VCaP (cell line): ENCODE measurements at regions not wholly inside any gene's neighbourhood (a gene's known extent, or its start where the extent isn't known, plus 50 kb on each side); places are given as distances from the start of the nearest gene placed in this dataset.

ENCODE experiments used
- H3K27ac ChIP-seq: fragments of 450-650 bp; 2 replicates; pipeline ENCODE4 v1.5.1; 2017
- TF ChIP-seq, protein P1 (sequence below): fragments of 450-650 bp; conservative IDR thresholded peaks from 2 replicates; pipeline ENCODE4 v1.5.1; 2017; ENCODE audit warnings: mild to moderate bottlenecking, moderate library complexity

DNA sequence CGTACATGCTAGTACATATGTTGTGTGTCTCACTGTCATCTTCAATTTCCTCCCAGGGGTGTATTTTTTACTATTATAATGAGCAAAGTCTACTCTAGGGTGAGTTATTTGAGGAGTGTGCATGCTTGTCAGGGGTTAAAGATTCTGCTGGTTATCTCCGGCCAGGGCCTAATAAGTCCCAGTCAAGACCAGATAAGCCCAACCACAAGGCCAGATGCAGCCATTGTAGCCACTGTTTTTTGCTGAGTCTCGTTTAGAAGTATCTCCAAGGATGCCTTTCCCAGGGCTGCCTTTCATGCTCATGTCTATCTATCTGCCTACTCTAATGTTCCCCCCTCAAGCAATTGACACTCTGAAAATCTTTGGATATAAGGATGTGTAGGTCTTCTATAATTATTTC, 300.5 kb downstream of the IPO8 start:
- H3K27ac ChIP-seq: no peak overlapping the region
- TF ChIP-seq, protein P1, sequence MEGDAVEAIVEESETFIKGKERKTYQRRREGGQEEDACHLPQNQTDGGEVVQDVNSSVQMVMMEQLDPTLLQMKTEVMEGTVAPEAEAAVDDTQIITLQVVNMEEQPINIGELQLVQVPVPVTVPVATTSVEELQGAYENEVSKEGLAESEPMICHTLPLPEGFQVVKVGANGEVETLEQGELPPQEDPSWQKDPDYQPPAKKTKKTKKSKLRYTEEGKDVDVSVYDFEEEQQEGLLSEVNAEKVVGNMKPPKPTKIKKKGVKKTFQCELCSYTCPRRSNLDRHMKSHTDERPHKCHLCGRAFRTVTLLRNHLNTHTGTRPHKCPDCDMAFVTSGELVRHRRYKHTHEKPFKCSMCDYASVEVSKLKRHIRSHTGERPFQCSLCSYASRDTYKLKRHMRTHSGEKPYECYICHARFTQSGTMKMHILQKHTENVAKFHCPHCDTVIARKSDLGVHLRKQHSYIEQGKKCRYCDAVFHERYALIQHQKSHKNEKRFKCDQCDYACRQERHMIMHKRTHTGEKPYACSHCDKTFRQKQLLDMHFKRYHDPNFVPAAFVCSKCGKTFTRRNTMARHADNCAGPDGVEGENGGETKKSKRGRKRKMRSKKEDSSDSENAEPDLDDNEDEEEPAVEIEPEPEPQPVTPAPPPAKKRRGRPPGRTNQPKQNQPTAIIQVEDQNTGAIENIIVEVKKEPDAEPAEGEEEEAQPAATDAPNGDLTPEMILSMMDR: no peak

DNA sequence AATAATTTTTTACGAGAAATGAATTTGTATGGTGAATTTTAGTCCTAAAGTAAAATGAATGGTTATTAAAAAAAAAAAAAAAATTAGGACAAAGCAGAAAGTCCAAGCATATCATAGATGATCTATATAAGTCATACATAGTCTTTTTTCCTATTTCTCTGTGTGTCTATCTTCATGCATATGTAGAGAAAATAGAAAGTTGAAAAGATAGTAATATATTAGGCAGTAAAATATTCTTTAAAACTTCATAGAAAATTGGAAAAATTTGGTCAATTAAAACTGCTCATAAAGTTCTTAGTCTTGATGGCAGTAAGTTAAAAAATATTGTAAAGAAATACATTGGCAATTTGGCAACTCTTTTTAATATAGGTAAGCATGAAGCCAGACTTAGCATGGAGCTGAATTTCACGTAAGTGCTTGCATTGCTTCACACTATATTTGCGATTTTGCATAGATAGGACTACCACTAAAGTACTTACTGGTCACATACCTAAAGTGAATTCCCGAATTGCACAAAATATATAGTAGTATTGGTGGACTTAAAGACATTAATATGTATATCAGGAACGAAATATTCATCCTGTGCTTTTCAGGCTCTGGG, 303.8 kb downstream of the IPO8 start:
- H3K27ac ChIP-seq: no peak overlapping the region
- TF ChIP-seq, protein P1: no peak

DNA sequence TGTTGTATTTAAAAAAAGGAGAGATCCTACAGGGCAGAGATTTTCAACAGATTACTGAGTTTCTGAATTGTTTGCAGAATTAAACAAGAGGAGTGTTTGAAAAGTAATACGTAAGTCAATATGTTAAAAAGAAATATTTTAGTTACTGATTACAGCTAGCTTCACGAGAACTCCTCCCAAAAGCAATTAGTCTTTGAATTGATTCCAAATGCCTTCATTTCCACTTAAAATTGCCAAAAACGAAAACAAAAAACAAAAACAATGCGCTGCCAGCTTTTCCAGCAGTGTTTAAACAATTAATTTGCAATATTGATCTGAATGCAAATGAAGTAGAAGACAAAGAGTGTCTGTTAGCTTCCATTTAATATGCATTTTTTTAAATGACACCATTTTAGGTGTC, 310.0 kb downstream of the IPO8 start:
- H3K27ac ChIP-seq: no peak overlapping the region
- TF ChIP-seq, protein P1: no peak

DNA sequence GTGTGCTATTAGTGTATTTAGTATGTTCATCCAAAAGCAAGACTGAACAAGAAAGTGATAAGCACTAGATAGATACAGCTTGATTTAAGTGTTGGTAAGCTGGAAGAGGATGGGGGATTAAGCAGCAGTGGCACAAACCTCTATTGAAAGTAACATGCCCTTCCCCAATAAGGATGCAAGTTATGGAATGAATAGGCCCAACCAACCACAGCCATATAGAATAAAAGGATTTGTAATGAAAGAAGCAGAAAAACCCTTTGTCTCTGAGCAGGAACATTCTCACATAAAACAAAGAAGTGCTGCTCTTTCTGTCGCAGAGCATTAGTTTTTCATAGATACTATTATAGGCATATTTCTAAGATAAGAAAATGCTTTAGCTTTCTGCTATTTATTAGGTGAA, 310.7 kb downstream of the IPO8 start:
- TF ChIP-seq, protein P1: no peak
- no peak overlapping the region for H3K27ac ChIP-seq

DNA sequence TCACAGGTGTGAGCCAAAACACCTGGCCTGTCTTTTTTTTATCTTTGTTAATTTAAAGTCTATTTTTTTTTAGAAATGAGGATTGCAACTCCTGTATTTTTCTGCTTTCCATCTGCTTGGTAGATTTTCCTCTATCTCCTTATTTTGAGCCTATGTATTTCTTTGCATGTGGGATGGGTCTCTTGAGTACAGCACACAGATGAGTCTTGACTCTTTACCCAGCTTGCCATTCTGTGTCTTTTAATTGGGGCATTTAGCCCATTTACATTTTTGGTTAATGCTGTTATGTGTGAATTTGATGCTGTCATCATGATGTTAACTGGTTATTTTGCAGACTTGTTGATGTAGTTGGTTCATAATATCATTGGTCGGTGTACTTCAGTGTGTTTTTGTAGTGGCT, 317.4 kb downstream of the IPO8 start:
- TF ChIP-seq, protein P1: no peak
- H3K27ac ChIP-seq: no peak overlapping the region

DNA sequence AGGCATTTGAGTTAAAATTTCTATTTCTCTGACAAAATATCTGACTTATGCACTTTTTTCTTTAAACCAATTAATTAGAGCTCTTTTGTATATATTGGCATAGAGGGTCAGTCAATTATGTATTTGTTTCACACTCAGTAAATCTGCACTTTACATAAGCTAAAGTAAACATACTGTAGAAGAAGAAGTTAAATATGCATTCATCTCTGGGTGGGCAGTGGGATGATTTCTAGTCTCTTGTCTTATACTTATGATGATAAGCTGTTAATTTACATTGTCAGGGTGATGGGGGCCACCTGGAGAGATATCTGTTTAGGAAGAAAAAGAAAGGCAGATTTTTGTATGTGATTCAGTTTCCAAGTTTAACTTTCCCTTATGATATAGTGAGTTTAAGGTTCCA, 330.8 kb downstream of the IPO8 start:
- TF ChIP-seq, protein P1: no peak
- no peak overlapping the region for H3K27ac ChIP-seq

DNA sequence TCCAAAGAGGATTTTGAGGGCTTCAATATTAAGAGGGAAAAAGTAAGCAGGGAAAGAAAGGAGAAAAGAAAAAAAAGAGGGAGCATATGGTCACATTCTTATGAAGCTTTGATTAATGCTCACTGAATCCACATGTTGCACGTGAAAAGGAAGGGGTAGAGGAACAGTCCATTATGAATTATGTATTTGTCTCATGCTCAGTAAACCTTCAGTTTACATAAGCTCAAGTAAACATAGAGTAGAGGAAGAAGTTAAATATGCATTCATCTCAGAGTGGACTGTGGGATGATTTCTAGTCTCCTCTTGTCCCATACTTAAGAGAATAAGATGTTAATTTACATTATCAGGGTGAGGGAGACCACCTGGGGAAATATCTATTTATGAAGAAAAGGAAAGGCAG, 334.5 kb downstream of the IPO8 start:
- peak overlapping the region; percentile 44 for H3K27ac ChIP-seq
- TF ChIP-seq, protein P1: no peak

DNA sequence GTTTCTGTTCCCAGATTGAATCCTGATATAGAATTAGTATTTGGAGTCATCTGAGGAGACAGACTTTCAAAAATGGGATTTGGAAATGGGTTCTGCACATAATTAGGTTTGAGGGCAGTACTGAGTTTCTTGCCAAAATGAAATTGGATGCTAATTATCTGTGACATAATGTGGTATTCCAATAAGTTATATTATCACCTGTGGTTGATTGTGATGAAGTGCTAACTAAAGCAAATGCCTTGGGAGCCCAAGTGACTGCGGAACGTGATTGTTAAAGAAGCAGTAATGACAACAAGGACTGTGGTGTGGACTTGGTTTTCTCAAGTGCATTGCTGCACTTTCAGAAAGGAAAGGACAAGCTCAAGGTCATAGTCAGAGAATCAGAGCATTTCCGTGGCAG, 337.0 kb downstream of the IPO8 start:
- no peak overlapping the region for H3K27ac ChIP-seq
- TF ChIP-seq, protein P1: no peak
